Loucy (cell line): ENCODE measurements at regions not wholly inside any gene's neighbourhood (a gene's known extent, or its start where the extent isn't known, plus 50 kb on each side); places are given as distances from the start of the nearest gene placed in this dataset.

Experiments used
- H2AFZ ChIP-seq: fragments of 200-600 bp; sonication (generic); 2 replicates; pipeline ENCODE4 v1.6.0; 2016; ENCODE audit warnings: antibody characterized with exemption, mild to moderate bottlenecking, low read length, moderate library complexity
- H3F3A ChIP-seq: fragments of 200-600 bp; 2 replicates; pipeline ENCODE4 v1.6.0; 2016; ENCODE audit warnings: antibody characterized with exemption, low read depth, mild to moderate bottlenecking
- H3K27me3 ChIP-seq: fragments of 200-600 bp; sonication (generic); 2 replicates; pipeline ENCODE4 v1.6.1; 2014; ENCODE audit warnings: low read length, mild to moderate bottlenecking; ENCODE audit not compliant: insufficient read depth, poor library complexity, severe bottlenecking
- H3K36me3 ChIP-seq: fragments of 200-600 bp; sonication (generic); 2 replicates; pipeline ENCODE4 v1.6.1; 2016; ENCODE audit warnings: low read length; ENCODE audit not compliant: insufficient read depth
- H3K4me1 ChIP-seq: fragments of 200-600 bp; sonication (generic); 2 replicates; pipeline ENCODE4 v1.5.1; 2014; ENCODE audit warnings: low read length, mild to moderate bottlenecking; ENCODE audit not compliant: insufficient read depth, poor library complexity, severe bottlenecking
- H3K4me2 ChIP-seq: fragments of 200-600 bp; sonication (generic); 2 replicates; pipeline ENCODE4 v1.6.0; 2014; ENCODE audit warnings: antibody characterized with exemption, low read length, low read depth, mild to moderate bottlenecking; ENCODE audit not compliant: poor library complexity, severe bottlenecking
- H3K4me3 ChIP-seq: fragments of 200-600 bp; sonication (generic); 2 replicates; pipeline ENCODE4 v1.5.1; 2014; ENCODE audit warnings: low read length, mild to moderate bottlenecking, mixed read lengths; ENCODE audit not compliant: poor library complexity, severe bottlenecking
- H3K79me2 ChIP-seq: fragments of 200-600 bp; sonication (generic); 2 replicates; pipeline ENCODE4 v1.6.1; 2014; ENCODE audit warnings: low read length; ENCODE audit not compliant: insufficient read depth
- H3K9ac ChIP-seq: fragments of 200-600 bp; sonication (generic); 2 replicates; pipeline ENCODE4 v1.6.0; 2014; ENCODE audit warnings: mild to moderate bottlenecking, low read depth, low read length, moderate library complexity; ENCODE audit not compliant: poor library complexity, severe bottlenecking
- H3K9me2 ChIP-seq: fragments of 200-600 bp; sonication (generic); replicated peaks from 2 replicates; pipeline ENCODE4 v1.6.1; 2016; ENCODE audit warnings: low read depth, low read length, mixed read lengths
- H3K9me3 ChIP-seq: fragments of 200-600 bp; sonication (generic); 2 replicates; pipeline ENCODE4 v1.6.1; 2014; ENCODE audit warnings: mild to moderate bottlenecking, antibody characterized with exemption, low read length, low read depth; ENCODE audit not compliant: insufficient read depth
- H4K20me1 ChIP-seq: fragments of 200-600 bp; sonication (generic); 2 replicates; pipeline ENCODE4 v1.6.0; 2014; ENCODE audit warnings: antibody characterized with exemption, low read length, mild to moderate bottlenecking; ENCODE audit not compliant: insufficient read depth, poor library complexity, severe bottlenecking
- EZH2phosphoT487 ChIP-seq: fragments of 200-600 bp; IDR thresholded peaks from 2 replicates; pipeline ENCODE4 v1.6.1; 2018; ENCODE audit warnings: antibody characterized with exemption, mild to moderate bottlenecking, moderate library complexity, borderline replicate concordance
- TF ChIP-seq, protein P1 (sequence below): fragments of 200-600 bp; sonication (generic); conservative IDR thresholded peaks from 2 replicates; pipeline ENCODE4 v1.5.1; 2014; ENCODE audit warnings: mild to moderate bottlenecking, antibody characterized with exemption, low read length

DNA sequence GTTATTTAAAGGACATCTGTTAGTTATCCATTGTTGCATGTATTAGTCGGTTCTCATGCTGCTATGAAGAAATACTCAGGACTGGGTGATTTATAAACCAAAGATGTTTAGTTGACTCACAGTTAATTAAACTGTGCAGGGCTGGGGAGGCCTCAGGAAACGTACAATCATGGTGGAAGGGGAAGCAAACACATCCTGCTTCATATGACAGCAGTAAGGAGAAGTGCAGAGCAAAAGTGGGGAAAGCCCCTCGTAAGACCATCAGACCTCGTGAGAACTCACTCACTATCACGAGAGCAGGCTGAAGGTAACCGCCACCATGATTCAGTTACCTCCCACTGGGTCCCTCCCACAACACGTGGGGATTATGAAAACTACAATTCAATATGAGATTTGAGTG is 2064.1 kb downstream of the MAT2B start:
- no peak overlapping the region for H3K9ac ChIP-seq
- no peak overlapping the region for H3K4me2 ChIP-seq
- H3K9me2 ChIP-seq, result no peaks in the 10 kb centered on the region
- no peaks in the 10 kb centered on the region for H3K36me3 ChIP-seq
- no peaks in the 10 kb centered on the region for H3K79me2 ChIP-seq
- TF ChIP-seq EZH2phosphoT487, result no peak
- TF ChIP-seq, protein P1, sequence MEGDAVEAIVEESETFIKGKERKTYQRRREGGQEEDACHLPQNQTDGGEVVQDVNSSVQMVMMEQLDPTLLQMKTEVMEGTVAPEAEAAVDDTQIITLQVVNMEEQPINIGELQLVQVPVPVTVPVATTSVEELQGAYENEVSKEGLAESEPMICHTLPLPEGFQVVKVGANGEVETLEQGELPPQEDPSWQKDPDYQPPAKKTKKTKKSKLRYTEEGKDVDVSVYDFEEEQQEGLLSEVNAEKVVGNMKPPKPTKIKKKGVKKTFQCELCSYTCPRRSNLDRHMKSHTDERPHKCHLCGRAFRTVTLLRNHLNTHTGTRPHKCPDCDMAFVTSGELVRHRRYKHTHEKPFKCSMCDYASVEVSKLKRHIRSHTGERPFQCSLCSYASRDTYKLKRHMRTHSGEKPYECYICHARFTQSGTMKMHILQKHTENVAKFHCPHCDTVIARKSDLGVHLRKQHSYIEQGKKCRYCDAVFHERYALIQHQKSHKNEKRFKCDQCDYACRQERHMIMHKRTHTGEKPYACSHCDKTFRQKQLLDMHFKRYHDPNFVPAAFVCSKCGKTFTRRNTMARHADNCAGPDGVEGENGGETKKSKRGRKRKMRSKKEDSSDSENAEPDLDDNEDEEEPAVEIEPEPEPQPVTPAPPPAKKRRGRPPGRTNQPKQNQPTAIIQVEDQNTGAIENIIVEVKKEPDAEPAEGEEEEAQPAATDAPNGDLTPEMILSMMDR, result no peak
- no peaks in the 10 kb centered on the region for H3K9me3 ChIP-seq
- no peak overlapping the region for H2AFZ ChIP-seq
- H3K4me1 ChIP-seq, result no peaks in the 10 kb centered on the region
- H3K27me3 ChIP-seq, result no peaks in the 10 kb centered on the region
- no peaks in the 10 kb centered on the region for H3F3A ChIP-seq
- H4K20me1 ChIP-seq, result no peaks in the 10 kb centered on the region
- no peak overlapping the region for H3K4me3 ChIP-seq

DNA sequence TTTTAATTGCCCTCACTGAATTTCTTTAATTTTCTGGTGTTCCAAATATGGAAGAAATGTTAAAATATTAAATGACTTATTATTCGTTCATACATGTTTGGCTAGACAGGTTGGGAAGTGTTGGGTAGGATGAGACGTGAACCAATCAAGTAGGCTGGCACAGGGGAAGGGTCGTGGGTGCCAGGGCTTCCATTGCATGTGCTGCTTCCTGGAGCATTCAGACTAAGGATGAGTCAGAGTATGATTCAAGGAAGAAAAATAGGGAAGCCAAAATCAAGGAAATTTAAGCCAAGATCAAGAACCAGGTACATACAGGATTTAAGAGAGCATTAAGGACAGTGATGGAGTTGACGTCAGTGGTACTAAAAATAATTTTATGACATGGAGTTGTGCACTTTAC is 2068.0 kb downstream of the MAT2B start:
- H3K9ac ChIP-seq, result no peak overlapping the region
- no peaks in the 10 kb centered on the region for H4K20me1 ChIP-seq
- no peaks in the 10 kb centered on the region for H3K4me1 ChIP-seq
- H3K27me3 ChIP-seq, result no peaks in the 10 kb centered on the region
- no peak overlapping the region for H3K4me3 ChIP-seq
- H3K36me3 ChIP-seq, result no peaks in the 10 kb centered on the region
- H3K9me3 ChIP-seq, result no peaks in the 10 kb centered on the region
- no peaks in the 10 kb centered on the region for H3F3A ChIP-seq
- no peak overlapping the region for H2AFZ ChIP-seq
- no peak overlapping the region for H3K4me2 ChIP-seq
- no peaks in the 10 kb centered on the region for H3K79me2 ChIP-seq
- no peaks in the 10 kb centered on the region for H3K9me2 ChIP-seq
- TF ChIP-seq, protein P1, result no peak
- no peak for TF ChIP-seq EZH2phosphoT487

DNA sequence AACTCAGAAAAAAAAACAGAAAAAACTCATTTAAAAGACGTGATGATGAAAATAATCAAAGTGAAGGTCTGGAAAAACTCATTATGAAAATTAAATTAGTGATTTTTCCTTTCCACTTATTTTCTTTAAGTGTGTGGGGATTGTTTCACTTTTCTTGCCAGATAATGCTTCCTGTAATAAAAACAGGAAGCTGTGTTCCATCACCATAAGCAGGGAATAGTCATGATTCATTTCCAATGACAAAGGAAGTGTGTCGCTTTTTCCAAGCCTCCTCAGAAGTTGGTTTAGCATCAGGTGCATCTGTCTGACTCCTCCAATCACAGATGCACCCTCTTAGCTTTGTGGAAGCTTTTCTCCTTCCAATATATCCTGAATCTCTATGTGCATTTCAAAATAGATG is 2068.7 kb downstream of the MAT2B start:
- TF ChIP-seq, protein P1, result no peak
- no peak for TF ChIP-seq EZH2phosphoT487
- no peaks in the 10 kb centered on the region for H3K9me3 ChIP-seq
- H3K79me2 ChIP-seq, result no peaks in the 10 kb centered on the region
- no peak overlapping the region for H2AFZ ChIP-seq
- no peaks in the 10 kb centered on the region for H3K27me3 ChIP-seq
- H3K36me3 ChIP-seq, result no peaks in the 10 kb centered on the region
- H3K4me2 ChIP-seq, result no peak overlapping the region
- H3F3A ChIP-seq, result no peaks in the 10 kb centered on the region
- H3K9me2 ChIP-seq, result no peaks in the 10 kb centered on the region
- no peaks in the 10 kb centered on the region for H4K20me1 ChIP-seq
- no peak overlapping the region for H3K4me3 ChIP-seq
- no peaks in the 10 kb centered on the region for H3K4me1 ChIP-seq
- no peak overlapping the region for H3K9ac ChIP-seq
